ENCODE measurements at regions not wholly inside any gene's neighbourhood (a gene's known extent, or its start where the extent isn't known, plus 50 kb on each side); places are given as distances from the start of the nearest gene placed in this dataset.

GRCh38 chr7:113742377-113742776, 176.4 kb downstream of the PPP1R3A start:
- WGBS, result 100% methylated on average over 2 of the region's 2 CpGs
- Histone ChIP-seq H3K4me3 (no peak overlapping the region), H3K27me3 (replicated peaks; ENCODE audit: insufficient read depth) (no peaks in the 10 kb centered on the region), H3K4me1 (replicated peaks) (no peaks in the 10 kb centered on the region), H3K36me3 (no peaks in the 10 kb centered on the region), H3K27ac (no peak overlapping the region), H3K9me3 (no peaks in the 10 kb centered on the region)
- TF ChIP-seq POLR2A (IDR thresholded peaks at IDR 0.05), result no peak
- TF ChIP-seq, protein P1, sequence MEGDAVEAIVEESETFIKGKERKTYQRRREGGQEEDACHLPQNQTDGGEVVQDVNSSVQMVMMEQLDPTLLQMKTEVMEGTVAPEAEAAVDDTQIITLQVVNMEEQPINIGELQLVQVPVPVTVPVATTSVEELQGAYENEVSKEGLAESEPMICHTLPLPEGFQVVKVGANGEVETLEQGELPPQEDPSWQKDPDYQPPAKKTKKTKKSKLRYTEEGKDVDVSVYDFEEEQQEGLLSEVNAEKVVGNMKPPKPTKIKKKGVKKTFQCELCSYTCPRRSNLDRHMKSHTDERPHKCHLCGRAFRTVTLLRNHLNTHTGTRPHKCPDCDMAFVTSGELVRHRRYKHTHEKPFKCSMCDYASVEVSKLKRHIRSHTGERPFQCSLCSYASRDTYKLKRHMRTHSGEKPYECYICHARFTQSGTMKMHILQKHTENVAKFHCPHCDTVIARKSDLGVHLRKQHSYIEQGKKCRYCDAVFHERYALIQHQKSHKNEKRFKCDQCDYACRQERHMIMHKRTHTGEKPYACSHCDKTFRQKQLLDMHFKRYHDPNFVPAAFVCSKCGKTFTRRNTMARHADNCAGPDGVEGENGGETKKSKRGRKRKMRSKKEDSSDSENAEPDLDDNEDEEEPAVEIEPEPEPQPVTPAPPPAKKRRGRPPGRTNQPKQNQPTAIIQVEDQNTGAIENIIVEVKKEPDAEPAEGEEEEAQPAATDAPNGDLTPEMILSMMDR (IDR thresholded peaks at IDR 0.05), result no peak
- TF ChIP-seq POLR2AphosphoS5 (IDR thresholded peaks at IDR 0.05), result no peak
- intact Hi-C loops (cut with DNase I), result no loop called here
- DNase-seq (ENCODE audit: low spot score), result no peak

DNA sequence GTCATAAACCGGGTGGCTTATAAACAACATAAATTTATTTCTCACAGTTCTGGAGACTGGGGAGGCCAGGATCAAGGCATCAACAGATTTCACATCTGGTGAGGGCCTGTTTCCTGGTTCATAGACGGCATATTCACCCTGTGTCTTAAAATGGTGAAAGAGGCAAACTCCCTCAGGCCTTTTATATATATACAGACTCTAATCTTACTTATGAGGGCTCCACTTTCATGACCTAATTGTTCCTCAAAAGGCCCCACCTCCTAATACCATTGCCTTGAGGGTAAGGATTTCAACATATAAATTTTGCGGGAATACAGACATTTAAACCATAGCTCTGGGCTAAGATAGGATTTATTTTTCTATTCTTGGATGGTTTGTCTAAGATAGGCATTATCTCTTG, 187.2 kb downstream of the PPP1R3A start:
- Histone ChIP-seq H3K9me3 (no peaks in the 10 kb centered on the region), H3K4me1 (replicated peaks) (no peaks in the 10 kb centered on the region), H3K27ac (no peak overlapping the region), H3K4me3 (no peak overlapping the region), H3K27me3 (replicated peaks; ENCODE audit: insufficient read depth) (no peaks in the 10 kb centered on the region), H3K36me3 (no peaks in the 10 kb centered on the region)
- intact Hi-C loops (cut with DNase I), result no loop called here
- DNase-seq (ENCODE audit: low spot score), result no peak
- TF ChIP-seq POLR2A (IDR thresholded peaks at IDR 0.05), result no peak
- TF ChIP-seq, protein P1 (IDR thresholded peaks at IDR 0.05), result no peak
- no peak for TF ChIP-seq POLR2AphosphoS5 (IDR thresholded peaks at IDR 0.05)
- WGBS, result 59% methylated on average over 3 of the region's 3 CpGs

DNA sequence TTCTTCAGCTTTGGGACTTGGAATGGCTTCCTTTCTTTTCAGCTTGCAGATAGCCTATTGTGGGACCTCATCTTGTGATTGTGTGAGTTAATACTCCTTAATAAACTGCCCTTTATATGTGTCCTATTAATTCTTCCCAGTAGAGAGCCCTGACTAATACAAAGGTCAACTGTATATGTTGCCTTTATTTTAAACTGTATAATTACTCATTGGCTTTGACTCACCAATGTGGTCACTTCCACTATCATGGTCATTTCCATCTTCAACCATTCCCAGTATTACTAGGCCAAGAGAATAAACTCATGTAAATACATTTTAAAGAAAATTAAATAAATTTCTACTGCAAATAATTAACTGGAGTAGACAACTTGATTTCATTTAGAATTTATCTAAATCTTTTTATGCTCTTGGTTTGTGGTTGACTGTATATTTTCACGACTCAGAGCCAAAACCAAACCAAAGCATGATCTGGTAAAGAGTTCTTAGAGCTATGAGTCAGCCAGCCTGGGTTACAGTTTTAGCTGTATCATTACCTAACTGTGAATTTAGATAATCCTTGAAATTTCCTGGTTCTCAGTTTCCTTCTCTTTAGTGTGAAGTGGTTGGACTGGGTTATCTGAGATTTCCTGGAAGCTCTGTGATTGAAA, 188.4 kb downstream of the PPP1R3A start:
- no peaks in the 10 kb centered on the region for H3K9me3 ChIP-seq
- no peak overlapping the region for H3K27ac ChIP-seq
- H3K4me1 ChIP-seq (replicated peaks), result no peaks in the 10 kb centered on the region
- DNase-seq (ENCODE audit: low spot score), result no peak
- H3K27me3 ChIP-seq (replicated peaks; ENCODE audit: insufficient read depth), result no peaks in the 10 kb centered on the region
- H3K36me3 ChIP-seq, result no peaks in the 10 kb centered on the region
- TF ChIP-seq, protein P1 (IDR thresholded peaks at IDR 0.05), result no peak
- TF ChIP-seq POLR2A (IDR thresholded peaks at IDR 0.05) (no peak), POLR2AphosphoS5 (IDR thresholded peaks at IDR 0.05) (no peak)
- 78% methylated on average over 1 of the region's 1 CpG for WGBS
- no peak overlapping the region for H3K4me3 ChIP-seq
- intact Hi-C loops (cut with DNase I), result no loop called here

- TF ChIP-seq POLR2AphosphoS5 (IDR thresholded peaks at IDR 0.05) (no peak), POLR2A (IDR thresholded peaks at IDR 0.05) (no peak)
- TF ChIP-seq, protein P1 (IDR thresholded peaks at IDR 0.05), result no peak
- H3K27me3 ChIP-seq (replicated peaks; ENCODE audit: insufficient read depth), result no peaks in the 10 kb centered on the region
- no peaks in the 10 kb centered on the region for H3K9me3 ChIP-seq
- no peak overlapping the region for H3K27ac ChIP-seq
- no peak for DNase-seq (ENCODE audit: low spot score)
- H3K4me1 ChIP-seq (replicated peaks), result no peaks in the 10 kb centered on the region
- 83% methylated on average over 3 of the region's 3 CpGs for WGBS
- H3K36me3 ChIP-seq, result no peaks in the 10 kb centered on the region
- H3K4me3 ChIP-seq, result no peak overlapping the region
- intact Hi-C loops (cut with DNase I), result no loop called here
Measured at GRCh38 chr7:113727486-113727885, 191.3 kb downstream of the PPP1R3A start.

DNA sequence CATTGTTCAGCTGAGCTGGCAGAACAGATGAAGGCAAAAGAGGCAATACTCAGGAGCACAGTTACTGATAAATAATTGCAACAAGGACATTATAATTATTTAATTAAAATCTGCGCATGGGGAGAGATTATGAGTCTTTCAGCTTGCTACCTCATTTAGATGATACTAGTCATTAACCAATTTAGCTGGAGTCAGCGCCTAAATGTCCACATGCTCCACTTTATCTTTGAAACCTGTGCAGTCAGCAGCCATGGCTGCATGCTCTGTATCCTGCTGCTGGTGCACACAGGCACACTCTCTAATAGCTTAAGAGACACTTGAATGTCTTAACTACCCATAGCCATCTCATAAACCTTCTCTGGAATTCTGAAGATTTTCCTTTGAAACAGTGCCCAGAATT, 196.8 kb downstream of the PPP1R3A start:
- WGBS, result 44% methylated on average over 2 of the region's 2 CpGs
- H3K27me3 ChIP-seq (replicated peaks; ENCODE audit: insufficient read depth), result no peaks in the 10 kb centered on the region
- intact Hi-C loops (cut with DNase I), result no loop called here
- no peaks in the 10 kb centered on the region for H3K36me3 ChIP-seq
- TF ChIP-seq, protein P1 (IDR thresholded peaks at IDR 0.05), result no peak
- TF ChIP-seq POLR2AphosphoS5 (IDR thresholded peaks at IDR 0.05) (no peak), POLR2A (IDR thresholded peaks at IDR 0.05) (no peak)
- no peaks in the 10 kb centered on the region for H3K9me3 ChIP-seq
- H3K4me3 ChIP-seq, result no peak overlapping the region
- H3K27ac ChIP-seq, result no peak overlapping the region
- no peaks in the 10 kb centered on the region for H3K4me1 ChIP-seq (replicated peaks)
- DNase-seq (ENCODE audit: low spot score), result no peak
